ENCODE measurements at regions not wholly inside any gene's neighbourhood (a gene's known extent, or its start where the extent isn't known, plus 50 kb on each side); places are given as distances from the start of the nearest gene placed in this dataset.

DNA sequence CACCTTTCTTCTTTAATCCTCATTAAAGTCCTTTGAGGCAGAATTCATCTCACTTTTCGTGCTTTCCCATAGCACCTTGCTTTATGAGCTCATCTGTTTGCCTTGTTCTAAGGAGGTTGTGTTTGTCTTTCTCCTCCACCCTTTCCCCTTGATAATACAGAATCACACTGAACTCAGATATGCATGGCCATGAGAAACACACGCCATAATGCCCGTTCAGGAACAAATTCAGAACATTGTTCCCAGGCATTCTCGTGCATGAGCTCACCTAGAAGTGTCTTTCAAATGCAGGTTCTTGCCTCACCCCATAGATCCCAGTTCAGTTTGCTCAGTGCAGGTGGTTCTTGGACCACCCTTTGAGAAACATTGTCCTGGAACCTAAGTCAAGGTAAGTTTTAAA, 71.1 kb downstream of the TMEM114 start:
- H3K4me3 ChIP-seq (ENCODE audit: low read depth, low read length): no peak overlapping the region
- TF ChIP-seq, protein P1, sequence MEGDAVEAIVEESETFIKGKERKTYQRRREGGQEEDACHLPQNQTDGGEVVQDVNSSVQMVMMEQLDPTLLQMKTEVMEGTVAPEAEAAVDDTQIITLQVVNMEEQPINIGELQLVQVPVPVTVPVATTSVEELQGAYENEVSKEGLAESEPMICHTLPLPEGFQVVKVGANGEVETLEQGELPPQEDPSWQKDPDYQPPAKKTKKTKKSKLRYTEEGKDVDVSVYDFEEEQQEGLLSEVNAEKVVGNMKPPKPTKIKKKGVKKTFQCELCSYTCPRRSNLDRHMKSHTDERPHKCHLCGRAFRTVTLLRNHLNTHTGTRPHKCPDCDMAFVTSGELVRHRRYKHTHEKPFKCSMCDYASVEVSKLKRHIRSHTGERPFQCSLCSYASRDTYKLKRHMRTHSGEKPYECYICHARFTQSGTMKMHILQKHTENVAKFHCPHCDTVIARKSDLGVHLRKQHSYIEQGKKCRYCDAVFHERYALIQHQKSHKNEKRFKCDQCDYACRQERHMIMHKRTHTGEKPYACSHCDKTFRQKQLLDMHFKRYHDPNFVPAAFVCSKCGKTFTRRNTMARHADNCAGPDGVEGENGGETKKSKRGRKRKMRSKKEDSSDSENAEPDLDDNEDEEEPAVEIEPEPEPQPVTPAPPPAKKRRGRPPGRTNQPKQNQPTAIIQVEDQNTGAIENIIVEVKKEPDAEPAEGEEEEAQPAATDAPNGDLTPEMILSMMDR (conservative IDR thresholded peaks at IDR 0.05; ENCODE audit: low read depth, low read length): no peak
- no peak for DNase-seq (ENCODE audit: low read depth)

- H3K4me3 ChIP-seq (ENCODE audit: low read depth, low read length): no peak overlapping the region
- no peak for DNase-seq (ENCODE audit: low read depth)
- TF ChIP-seq, protein P1 (conservative IDR thresholded peaks at IDR 0.05; ENCODE audit: low read depth, low read length): no peak
Observed at GRCh38 chr16:8517280-8517679, 73.0 kb downstream of the TMEM114 start.

GRCh38 chr16:8516471-8516870, 73.8 kb downstream of the TMEM114 start:
- TF ChIP-seq, protein P1 (conservative IDR thresholded peaks at IDR 0.05; ENCODE audit: low read depth, low read length): no peak
- H3K4me3 ChIP-seq (ENCODE audit: low read depth, low read length): no peak overlapping the region
- no peak for DNase-seq (ENCODE audit: low read depth)

- no peak overlapping the region for H3K4me3 ChIP-seq (ENCODE audit: low read depth, low read length)
- no peak for DNase-seq (ENCODE audit: low read depth)
- TF ChIP-seq, protein P1 (conservative IDR thresholded peaks at IDR 0.05; ENCODE audit: low read depth, low read length): no peak
Observed at GRCh38 chr16:8512941-8513624, 77.2 kb downstream of the TMEM114 start.

DNA sequence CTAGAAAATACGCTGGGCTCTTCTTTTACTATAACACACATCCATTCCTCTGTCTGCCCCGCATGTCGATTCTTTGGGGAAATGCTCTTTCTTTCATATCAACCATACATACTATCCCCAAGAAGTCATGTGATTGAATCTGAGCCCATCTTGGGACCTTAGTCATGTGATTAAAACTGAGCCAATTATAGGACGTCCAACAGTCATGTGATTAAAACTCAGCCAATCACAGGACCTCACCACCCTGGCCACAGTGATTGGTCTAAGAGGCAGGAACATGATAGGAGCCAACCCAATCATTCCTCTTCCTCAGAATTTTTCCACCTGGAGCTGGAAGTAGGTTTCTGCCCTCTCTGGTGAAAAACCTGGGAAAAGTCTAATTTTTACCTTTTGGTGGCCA, 78.8 kb downstream of the TMEM114 start:
- TF ChIP-seq, protein P1 (conservative IDR thresholded peaks at IDR 0.05; ENCODE audit: low read depth, low read length): no peak
- DNase-seq (ENCODE audit: low read depth): no peak

GRCh38 chr16:8510160-8510559, 80.2 kb downstream of the TMEM114 start:
- TF ChIP-seq, protein P1 (conservative IDR thresholded peaks at IDR 0.05; ENCODE audit: low read depth, low read length): no peak
- DNase-seq (ENCODE audit: low read depth): no peak
- no peak overlapping the region for H3K4me3 ChIP-seq (ENCODE audit: low read depth, low read length)

More for the DNA sequence above, 78.8 kb downstream of the TMEM114 start:
- H3K4me3 ChIP-seq (ENCODE audit: low read depth, low read length): no peak overlapping the region

GRCh38 chr16:8505327-8505991, 84.9 kb downstream of the TMEM114 start:
- TF ChIP-seq, protein P1 (conservative IDR thresholded peaks at IDR 0.05; ENCODE audit: low read depth, low read length): no peak
- H3K4me3 ChIP-seq (ENCODE audit: low read depth, low read length): no peak overlapping the region
- no peak for DNase-seq (ENCODE audit: low read depth)

Data from choroid plexus epithelial cell (primary cell).